ENCODE measurements at regions not wholly inside any gene's neighbourhood (a gene's known extent, or its start where the extent isn't known, plus 50 kb on each side); places are given as distances from the start of the nearest gene placed in this dataset.

GRCh38 chr6:163709693-163710092 lies 295.2 kb downstream of the QKI start:
- TF ChIP-seq CTCF (IDR thresholded peaks at IDR 0.05; ENCODE audit: insufficient read depth, missing control alignments), result no peak
- DNase-seq (ENCODE audit: insufficient read length, low spot score) (no peak), FAIRE-seq (no peak)

GRCh38 chr6:163709255-163709654 lies 294.7 kb downstream of the QKI start:
- FAIRE-seq (no peak), DNase-seq (ENCODE audit: insufficient read length, low spot score) (no peak)
- no peak for TF ChIP-seq CTCF (IDR thresholded peaks at IDR 0.05; ENCODE audit: insufficient read depth, missing control alignments)

GRCh38 chr6:163708466-163708865 lies 293.9 kb downstream of the QKI start:
- FAIRE-seq (no peak), DNase-seq (ENCODE audit: insufficient read length, low spot score) (no peak)
- no peak for TF ChIP-seq CTCF (IDR thresholded peaks at IDR 0.05; ENCODE audit: insufficient read depth, missing control alignments)

GRCh38 chr6:163707387-163708355 lies 293.2 kb downstream of the QKI start:
- DNase-seq (ENCODE audit: insufficient read length, low spot score) (no peak), FAIRE-seq (no peak)
- no peak for TF ChIP-seq CTCF (IDR thresholded peaks at IDR 0.05; ENCODE audit: insufficient read depth, missing control alignments)

- DNase-seq (ENCODE audit: insufficient read length, low spot score) (no peak), FAIRE-seq (no peak)
- TF ChIP-seq CTCF (IDR thresholded peaks at IDR 0.05; ENCODE audit: insufficient read depth, missing control alignments), result no peak
Observed at GRCh38 chr6:163706500-163707087, 292.1 kb downstream of the QKI start.

- no peak for TF ChIP-seq CTCF (IDR thresholded peaks at IDR 0.05; ENCODE audit: insufficient read depth, missing control alignments)
- FAIRE-seq, result no peak
- DNase-seq (ENCODE audit: insufficient read length, low spot score), result no peak
Observed at GRCh38 chr6:163705923-163706322, 291.4 kb downstream of the QKI start.

- no peak for FAIRE-seq
- TF ChIP-seq CTCF (IDR thresholded peaks at IDR 0.05; ENCODE audit: insufficient read depth, missing control alignments), result no peak
- no peak for DNase-seq (ENCODE audit: insufficient read length, low spot score)
Observed at GRCh38 chr6:163702736-163703135, 288.2 kb downstream of the QKI start.
